ENCODE measurements at regions not wholly inside any gene's neighbourhood (a gene's known extent, or its start where the extent isn't known, plus 50 kb on each side); places are given as distances from the start of the nearest gene placed in this dataset.
"Not testable (repeated sequence)": the region's sequence is repeated elsewhere in the genome, so short reads cannot be mapped to it uniquely, and the experiment has no call there.

- DNase-seq (ENCODE audit: low read depth): no peak
Observed at GRCh38 chr9:30534455-30534854, 1850.0 kb upstream of the ACO1 start.

DNA sequence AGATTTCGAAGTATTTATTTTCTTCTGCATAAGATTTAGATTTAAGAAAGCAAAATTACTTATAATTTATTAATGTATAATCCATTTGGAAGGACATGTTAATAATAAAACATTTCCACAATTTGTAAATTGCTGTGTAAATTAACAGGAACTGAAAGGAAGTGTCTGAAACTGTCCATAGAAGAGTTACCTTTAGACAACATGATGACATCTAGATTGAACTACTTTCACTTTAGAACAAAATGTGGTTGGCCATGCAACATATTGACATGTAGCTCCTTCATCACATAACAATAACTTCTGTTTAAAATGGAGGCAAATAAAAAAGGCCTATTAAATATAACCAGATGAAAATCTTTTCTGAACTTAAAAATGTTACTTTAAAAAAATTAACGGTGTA lies 1849.5 kb upstream of the ACO1 start:
- no peak for DNase-seq (ENCODE audit: low read depth)

- no peak for DNase-seq (ENCODE audit: low read depth)
Observed at GRCh38 chr9:30536494-30536893, 1847.9 kb upstream of the ACO1 start.

- not testable (repeated sequence) for DNase-seq (ENCODE audit: low read depth)
Observed at GRCh38 chr9:30539696-30540095, 1844.7 kb upstream of the ACO1 start.

DNA sequence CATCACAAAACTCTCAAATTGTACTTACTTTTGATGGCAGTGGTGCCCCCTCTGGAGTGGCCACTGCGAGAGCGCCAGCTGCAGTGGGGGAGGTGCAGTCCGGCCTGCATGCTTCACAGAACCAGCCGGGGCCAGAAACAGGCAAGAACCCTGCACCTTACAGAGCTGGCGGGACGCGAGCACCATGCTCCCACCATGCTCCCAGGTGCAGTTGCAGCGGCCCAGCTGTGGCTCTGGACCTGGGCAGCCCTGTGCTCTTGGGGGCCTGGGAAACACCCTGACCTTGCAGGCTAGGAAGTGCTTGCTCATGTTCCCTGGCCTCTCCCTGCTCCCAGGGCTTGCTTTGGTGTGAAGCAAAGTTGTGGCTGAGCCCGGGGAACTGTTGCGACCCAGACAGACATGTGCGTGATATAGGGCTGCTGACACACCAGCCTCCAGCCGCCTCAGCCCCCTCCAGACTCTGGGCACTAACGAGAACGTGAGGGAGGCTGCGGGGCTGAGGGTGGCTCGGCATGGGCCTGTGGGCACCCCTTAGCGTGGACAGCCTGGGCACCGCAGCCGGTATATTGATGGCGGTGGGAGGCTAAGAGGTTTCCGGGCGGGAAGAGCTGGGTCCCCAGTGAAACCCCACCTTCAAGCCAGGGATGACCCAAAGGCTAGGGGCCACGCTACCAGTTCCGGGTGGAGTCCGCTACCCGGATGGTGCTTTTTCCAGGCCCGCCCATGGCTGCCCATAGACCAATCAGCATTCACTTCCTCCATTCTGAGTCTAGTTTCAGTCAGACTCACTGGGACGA lies 1809.9 kb upstream of the ACO1 start:
- DNase-seq (ENCODE audit: low read depth): no peak

- no peak for DNase-seq (ENCODE audit: low read depth)
Observed at GRCh38 chr9:30575218-30575617, 1809.2 kb upstream of the ACO1 start.

GRCh38 chr9:30575691-30576090 lies 1808.8 kb upstream of the ACO1 start:
- no peak for DNase-seq (ENCODE audit: low read depth)

DNA sequence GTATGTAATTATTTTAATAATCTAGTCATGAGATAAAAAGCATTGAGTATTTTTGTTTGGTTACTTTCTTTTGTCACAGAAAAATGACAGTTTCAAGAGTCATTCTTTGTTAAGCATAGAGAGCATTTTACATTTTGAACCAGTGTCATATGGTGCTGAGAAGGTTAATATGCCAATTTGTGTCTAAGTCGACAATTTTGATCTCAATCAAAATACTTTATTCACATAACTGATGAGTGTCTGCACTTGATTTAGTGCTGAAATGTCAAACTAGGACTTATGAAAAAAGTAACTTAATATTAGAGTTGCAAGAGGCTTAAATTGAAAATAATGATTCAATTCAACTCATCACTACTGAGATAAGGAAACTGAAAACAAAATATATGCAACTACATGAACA lies 1804.6 kb upstream of the ACO1 start:
- DNase-seq (ENCODE audit: low read depth): no peak

- no peak for DNase-seq (ENCODE audit: low read depth)
Observed at GRCh38 chr9:30582240-30582639, 1802.2 kb upstream of the ACO1 start.

- DNase-seq (ENCODE audit: low read depth): no peak
Observed at GRCh38 chr9:30584559-30584958, 1799.9 kb upstream of the ACO1 start.

- no peak for DNase-seq (ENCODE audit: low read depth)
Observed at GRCh38 chr9:30591461-30591860, 1793.0 kb upstream of the ACO1 start.

DNA sequence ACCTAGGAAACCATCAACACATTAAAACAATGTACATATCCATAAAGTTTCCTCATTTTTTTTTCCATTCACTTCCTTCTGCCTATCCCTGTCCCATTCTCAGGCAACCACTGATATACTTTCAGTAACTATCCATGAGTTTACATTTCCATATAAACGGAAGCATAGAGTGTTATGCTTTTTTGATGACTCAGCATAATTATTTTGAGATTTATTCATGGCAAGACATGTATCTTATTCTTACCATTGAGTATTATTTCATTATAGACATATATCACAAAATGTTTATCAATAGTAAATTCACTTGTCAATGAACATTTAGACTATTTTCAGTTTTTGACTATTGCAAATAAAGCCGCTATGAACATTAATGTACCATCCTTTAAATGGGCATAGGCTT lies 1786.8 kb upstream of the ACO1 start:
- DNase-seq (ENCODE audit: low read depth): no peak

DNA sequence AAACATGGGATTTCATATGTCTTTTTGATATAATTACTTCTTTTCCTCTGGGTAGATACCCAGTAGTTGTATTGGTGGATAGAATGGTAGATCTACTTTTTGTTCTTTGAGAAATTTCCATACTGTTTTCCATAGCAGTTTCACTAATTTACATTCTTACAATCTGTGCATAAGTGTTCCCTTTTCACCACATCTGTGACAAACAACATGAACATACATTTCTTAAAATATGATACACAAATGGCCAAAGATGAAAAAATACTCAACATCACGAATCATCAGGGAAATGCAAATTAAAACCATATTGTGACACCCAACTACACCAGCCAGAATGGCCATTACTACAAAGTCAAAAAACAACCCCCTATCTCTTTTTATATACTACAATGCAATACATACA lies 1778.5 kb upstream of the ACO1 start:
- no peak for DNase-seq (ENCODE audit: low read depth)

- DNase-seq (ENCODE audit: low read depth): peak; percentile 2
Observed at GRCh38 chr9:30609713-30610112, 1774.7 kb upstream of the ACO1 start.

DNA sequence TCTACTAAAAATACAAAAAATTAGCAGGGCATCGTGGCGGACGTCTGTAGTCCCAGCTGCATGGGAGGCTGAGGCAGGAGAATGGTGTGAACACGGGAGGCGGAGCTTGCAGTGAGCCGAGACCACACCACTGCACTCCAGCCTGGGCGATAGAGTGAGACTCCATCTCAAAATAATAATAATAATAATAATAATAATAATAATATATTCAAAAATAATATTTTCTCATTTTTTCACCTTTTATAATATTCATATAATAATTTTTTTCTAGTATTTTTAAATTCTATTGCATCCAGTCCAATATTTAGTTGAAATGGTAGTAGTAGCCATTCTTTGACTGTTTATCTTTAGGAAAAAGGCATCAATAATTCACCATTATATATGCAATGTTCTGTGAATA lies 1767.7 kb upstream of the ACO1 start:
- DNase-seq (ENCODE audit: low read depth): not testable (repeated sequence)

GRCh38 chr9:30622561-30622960 lies 1761.9 kb upstream of the ACO1 start:
- no peak for DNase-seq (ENCODE audit: low read depth)

GRCh38 chr9:30628915-30629567 lies 1755.4 kb upstream of the ACO1 start:
- DNase-seq (ENCODE audit: low read depth): no peak

DNA sequence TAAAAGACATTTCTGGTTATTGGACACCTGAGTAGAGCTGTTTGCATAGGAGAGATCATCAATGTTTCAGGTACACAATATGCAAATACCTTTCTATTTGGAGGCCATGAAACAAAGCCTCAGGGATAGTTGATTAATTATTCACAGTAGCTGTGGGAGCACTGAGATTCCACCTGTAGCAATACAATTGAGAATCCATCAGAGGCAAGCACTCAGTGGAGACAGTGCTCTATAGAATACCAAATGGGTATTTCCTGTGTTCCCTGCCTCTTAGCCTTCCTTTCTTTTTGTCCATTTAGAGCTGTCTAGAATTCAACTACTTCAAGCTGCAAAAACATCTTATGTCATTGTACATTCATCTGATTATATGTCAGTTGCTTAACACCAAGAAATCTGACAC lies 1754.0 kb upstream of the ACO1 start:
- DNase-seq (ENCODE audit: low read depth): no peak

- not testable (repeated sequence) for DNase-seq (ENCODE audit: low read depth)
Observed at GRCh38 chr9:30646639-30647038, 1737.8 kb upstream of the ACO1 start.

DNA sequence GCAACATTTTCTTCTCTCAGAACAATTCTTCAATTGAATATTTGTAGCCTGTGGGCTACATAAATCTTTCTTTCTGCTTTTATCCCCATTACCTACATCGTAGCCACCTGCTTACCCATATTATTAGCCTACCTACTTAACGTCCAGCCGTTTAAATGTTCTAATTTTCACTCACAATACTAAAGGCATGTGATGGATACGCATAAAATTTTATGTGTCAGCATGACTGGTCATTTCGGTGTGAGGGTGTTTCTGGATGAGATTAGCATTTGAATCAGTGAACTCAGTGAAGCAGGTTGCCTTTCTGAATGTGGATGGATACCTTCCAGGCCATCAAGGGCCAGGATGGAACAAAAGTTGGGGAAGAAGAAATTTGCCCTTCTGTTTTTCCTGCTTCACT lies 1722.5 kb upstream of the ACO1 start:
- no peak for DNase-seq (ENCODE audit: low read depth)

DNA sequence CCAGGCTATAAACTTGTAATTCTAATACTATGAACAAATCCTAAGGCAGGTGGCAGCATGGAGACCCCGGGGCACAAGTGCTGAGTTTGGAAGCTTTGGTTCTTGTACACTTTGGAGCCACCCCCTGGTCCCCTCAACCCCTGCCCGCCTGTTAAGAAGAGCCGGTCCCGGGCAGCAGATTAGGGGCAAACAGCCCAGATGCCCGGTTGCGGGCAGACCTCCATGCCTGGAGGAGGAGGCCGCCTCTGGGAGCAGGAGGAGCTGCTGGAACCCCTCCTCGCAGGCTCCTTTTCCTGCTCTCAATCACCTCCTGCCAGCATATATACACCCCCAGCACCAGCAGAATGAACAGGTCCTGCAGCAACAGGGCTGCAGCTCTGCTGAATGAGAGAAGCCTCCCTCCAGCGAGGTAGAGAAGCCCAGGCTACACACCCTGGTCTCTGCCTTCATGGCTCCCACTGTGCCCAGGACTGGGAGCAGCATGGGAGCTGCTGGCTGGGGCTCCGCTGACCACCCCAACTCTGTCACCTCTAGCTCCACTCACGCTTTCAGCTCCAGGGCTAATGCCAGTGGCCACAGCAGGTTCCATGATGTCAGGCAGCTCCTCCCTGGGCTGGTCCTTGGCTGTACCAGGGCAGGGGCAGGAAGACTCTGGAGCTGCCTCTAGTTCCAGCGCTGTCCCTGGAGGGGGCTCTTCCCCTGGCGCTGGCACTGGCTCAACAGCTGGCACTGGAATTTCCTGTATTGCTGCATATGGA lies 1713.5 kb upstream of the ACO1 start:
- no peak for DNase-seq (ENCODE audit: low read depth)

GRCh38 chr9:30673132-30673531 lies 1711.3 kb upstream of the ACO1 start:
- no peak for DNase-seq (ENCODE audit: low read depth)

- no peak for DNase-seq (ENCODE audit: low read depth)
Observed at GRCh38 chr9:30676651-30677050, 1707.8 kb upstream of the ACO1 start.

Measured in stromal cell of bone marrow (primary cell).